GM12878 (cell line): ENCODE measurements at regions not wholly inside any gene's neighbourhood (a gene's known extent, or its start where the extent isn't known, plus 50 kb on each side); places are given as distances from the start of the nearest gene placed in this dataset.

ENCODE experiments used
- ATAC-seq: fragments of 200-7000 bp; cut with Tn5 transposase; 3 replicates; pipeline ENCODE4 v1.9.1; 2020; ENCODE audit warnings: mild to moderate bottlenecking, moderate library complexity
- BruUV-seq: library from RNA; stranded (reverse); fragments of 400-500 nt; replicated peaks from 2 replicates; lab custom pipeline; 2021; lab: Mats Ljungman, UMichigan
- CTCF ChIA-PET: fragments of 300-600 bp; sonication (Branson Sonifier 250); formaldehyde crosslinking; extraction: SDS; loops from one replicate; lab custom pipeline; 2021; ENCODE audit warnings: inconsistent platforms; lab: Yijun Ruan, JAX
- POLR2A ChIA-PET: fragments of 350-600 bp; formaldehyde crosslinking; extraction: SDS; loops from one replicate; lab custom pipeline; 2021; ENCODE audit warnings: inconsistent platforms; lab: Charles Lee
- RAD21 ChIA-PET: fragments of 300-600 bp; sonication (Branson Sonifier 250); formaldehyde crosslinking; loops from one replicate; lab custom pipeline; 2023; ENCODE audit warnings: antibody characterized with exemption; ENCODE audit not compliant: unreplicated experiment; lab: Charles Lee
- SMC1A ChIA-PET: fragments of 300-600 bp; sonication (Branson Sonifier 250); formaldehyde crosslinking; loops from one replicate; lab custom pipeline; 2023; ENCODE audit not compliant: unreplicated experiment, uncharacterized antibody; lab: Charles Lee
- DNase-seq: peaks from one replicate; pipeline ENCODE4 v3.0.0-alpha.2; 2011; ENCODE audit warnings: low read depth, low spot score
- FAIRE-seq: peaks from 3 replicates; lab custom pipeline; 2011; peaks lifted over from hg19 to GRCh38; lab: Jason Lieb, UNC
- H2AFZ ChIP-seq: 2 replicates; pipeline ENCODE4 v1.6.0; 2011; ENCODE audit warnings: low read depth, low read length, control low read depth; ENCODE audit not compliant: control insufficient read depth
- H3K27ac ChIP-seq: 2 replicates; pipeline ENCODE4 v1.5.1; 2011; ENCODE audit warnings: control low read depth; ENCODE audit not compliant: control insufficient read depth, insufficient read depth
- H3K27me3 ChIP-seq, 2 experiments: replicated peaks in 1 of 2; 2 replicates each; pipeline versions ENCODE4 v1.6.0 to v1.6.1; 2011; ENCODE audit warnings: low read length in 1 of 2; ENCODE audit not compliant: control insufficient read depth in 2 of 2, insufficient read depth in 2 of 2
- H3K36me3 ChIP-seq, 2 experiments: 2 replicates each; pipeline ENCODE4 v1.5.1; 2011; ENCODE audit warnings: low read length in 1 of 2; ENCODE audit not compliant: control insufficient read depth in 2 of 2, insufficient read depth in 2 of 2
- H3K4me1 ChIP-seq: 2 replicates; pipeline ENCODE4 v1.6.1; 2011; ENCODE audit warnings: mild to moderate bottlenecking, low read length, moderate library complexity, mixed read lengths; ENCODE audit not compliant: control insufficient read depth, insufficient read depth
- H3K4me2 ChIP-seq: 2 replicates; pipeline ENCODE4 v1.6.0; 2011; ENCODE audit warnings: control low read depth; ENCODE audit not compliant: control insufficient read depth, insufficient read depth
- H3K4me3 ChIP-seq: fragments of 200-600 bp; sonication (generic); 2 replicates; pipeline ENCODE4 v1.5.1; 2016
- H3K79me2 ChIP-seq: 2 replicates; pipeline ENCODE4 v1.6.0; 2011; ENCODE audit warnings: low read length; ENCODE audit not compliant: control insufficient read depth, insufficient read depth
- H3K9ac ChIP-seq: 2 replicates; pipeline ENCODE4 v1.8.0; 2011; ENCODE audit warnings: low read length, control low read depth, mixed read lengths; ENCODE audit not compliant: control insufficient read depth, insufficient read depth
- H3K9me3 ChIP-seq: replicated peaks from 3 replicates; pipeline ENCODE4 v1.5.1; 2011; ENCODE audit warnings: mild to moderate bottlenecking, low read length; ENCODE audit not compliant: control insufficient read depth, insufficient read depth
- H4K20me1 ChIP-seq: 2 replicates; pipeline ENCODE4 v1.6.0; 2011; ENCODE audit not compliant: control insufficient read depth, insufficient read depth
- CBX5 ChIP-seq: sonication (generic); IDR thresholded peaks from 2 replicates; pipeline ENCODE4 v1.6.1; 2016; ENCODE audit warnings: low read depth, moderate library complexity, mild to moderate bottlenecking, inconsistent platforms
- CREB1 ChIP-seq: IDR thresholded peaks from 2 replicates; pipeline ENCODE4 v1.6.1; 2012; ENCODE audit warnings: low read depth, mild to moderate bottlenecking, inconsistent platforms
- HDAC6 ChIP-seq: fragments of 200-600 bp; sonication (generic); IDR thresholded peaks from one replicate; pipeline ENCODE4 v1.8.0; 2017; ENCODE audit warnings: antibody characterized with exemption; ENCODE audit not compliant: unreplicated experiment
- KDM1A ChIP-seq: fragments of 200-600 bp; sonication (generic); IDR thresholded peaks from 2 replicates; pipeline ENCODE4 v1.6.1; 2016; ENCODE audit warnings: borderline replicate concordance
- NFIC ChIP-seq: IDR thresholded peaks from 2 replicates; pipeline ENCODE4 v1.6.1; 2012; ENCODE audit warnings: low read depth, mild to moderate bottlenecking, inconsistent platforms, low read length, moderate library complexity
- NR2C1 ChIP-seq: fragments of 450-650 bp; IDR thresholded peaks from 2 replicates; pipeline ENCODE4 v1.6.1; 2017; ENCODE audit warnings: antibody characterized with exemption, mild to moderate bottlenecking, moderate library complexity
- POU2F2 ChIP-seq: IDR thresholded peaks from 3 replicates; pipeline ENCODE4 v1.6.1; 2011; ENCODE audit warnings: low read depth, mild to moderate bottlenecking, low read length, borderline replicate concordance
- TCF3 ChIP-seq: IDR thresholded peaks from 2 replicates; pipeline ENCODE4 v1.6.1; 2012; ENCODE audit warnings: low read depth, mild to moderate bottlenecking, low read length, borderline replicate concordance; ENCODE audit not compliant: insufficient read depth
- ZNF592 ChIP-seq: fragments of 450-650 bp; IDR thresholded peaks from 2 replicates; pipeline ENCODE4 v1.6.1; 2017; ENCODE audit warnings: mild to moderate bottlenecking, moderate library complexity
- ZZZ3 ChIP-seq: IDR thresholded peaks from 2 replicates; pipeline ENCODE4 v1.6.1; 2011; ENCODE audit warnings: low read depth; ENCODE audit not compliant: control insufficient read depth, insufficient read length
- WGBS: methylation state at CpG from one replicate; pipeline ENCODE4 v1.1.6; 2016; ENCODE audit warnings: low lambda C conversion rate; ENCODE audit not compliant: insufficient replicate concordance, insufficient coverage; ENCODE audit errors: missing lambda C conversion rate; 5-methylcytosine and 5-hydroxymethylcytosine counted together
- in situ Hi-C: fragments of 300-500 bp; cut with MboI; formaldehyde crosslinking; loops from 9 replicates; pipeline ENCODE4 v1.14.3; 2018; ENCODE audit warnings: mixed read lengths
- intact Hi-C: fragments of 100-400 bp; cut with micrococcal nuclease; formaldehyde crosslinking; loops from one replicate; pipeline ENCODE4 v1.14.2; 2022; ENCODE audit not compliant: unreplicated experiment
- TF ChIP-seq, protein P1 (sequence below): IDR thresholded peaks from 2 replicates; pipeline ENCODE4 v1.6.1; 2012; ENCODE audit warnings: low read depth, low read length, improper control_type of control experiment

- no peaks in the 10 kb centered on the region for H3K79me2 ChIP-seq
- RAD21 ChIA-PET = no interaction called here
- H3K4me1 ChIP-seq = no peaks in the 10 kb centered on the region
- TF ChIP-seq CREB1 (no peak), NR2C1 (no peak), KDM1A (no peak), POU2F2 (no peak), HDAC6 (no peak), CBX5 (no peak), ZNF592 (no peak), TCF3 (no peak), ZZZ3 (no peak), NFIC (no peak)
- TF ChIP-seq, protein P1, sequence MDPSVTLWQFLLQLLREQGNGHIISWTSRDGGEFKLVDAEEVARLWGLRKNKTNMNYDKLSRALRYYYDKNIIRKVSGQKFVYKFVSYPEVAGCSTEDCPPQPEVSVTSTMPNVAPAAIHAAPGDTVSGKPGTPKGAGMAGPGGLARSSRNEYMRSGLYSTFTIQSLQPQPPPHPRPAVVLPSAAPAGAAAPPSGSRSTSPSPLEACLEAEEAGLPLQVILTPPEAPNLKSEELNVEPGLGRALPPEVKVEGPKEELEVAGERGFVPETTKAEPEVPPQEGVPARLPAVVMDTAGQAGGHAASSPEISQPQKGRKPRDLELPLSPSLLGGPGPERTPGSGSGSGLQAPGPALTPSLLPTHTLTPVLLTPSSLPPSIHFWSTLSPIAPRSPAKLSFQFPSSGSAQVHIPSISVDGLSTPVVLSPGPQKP = no peak
- no TSS peak for BruUV-seq
- H4K20me1 ChIP-seq = no peaks in the 10 kb centered on the region
- FAIRE-seq (no peak), ATAC-seq (no peak), DNase-seq (no peak)
- POLR2A ChIA-PET = no interaction called here
- no peak overlapping the region for H2AFZ ChIP-seq
- no peaks in the 10 kb centered on the region for H3K36me3 ChIP-seq
- no peak overlapping the region for H3K9ac ChIP-seq
- CTCF ChIA-PET = interaction anchor here (1.5 kb wide), 1 partner anchor 106 kb away, joined by 3 read pairs; no protein-coding TSS in a partner anchor
- in situ Hi-C loops (no loop called here), intact Hi-C loops (no loop called here)
- no peak overlapping the region for H3K27ac ChIP-seq
- H3K4me3 ChIP-seq = no peak overlapping the region
- no peak overlapping the region for H3K4me2 ChIP-seq
- WGBS = 21% methylated on average over 12 of the region's 12 CpGs
- H3K27me3 ChIP-seq = no peaks in the 10 kb centered on the region
- SMC1A ChIA-PET = no interaction called here
- H3K9me3 ChIP-seq = no peaks in the 10 kb centered on the region
Observed at GRCh38 chr18:24595561-24596031, 135.2 kb downstream of the HRH4 start.
